ENCODE measurements at regions not wholly inside any gene's neighbourhood (a gene's known extent, or its start where the extent isn't known, plus 50 kb on each side); places are given as distances from the start of the nearest gene placed in this dataset.

GRCh38 chr13:64263285-64263684, 2847.6 kb upstream of the PCDH20 start:
- Histone ChIP-seq H3K27me3 (ENCODE audit: insufficient read depth, low read length) (no peaks in the 10 kb centered on the region), H3K27ac (ENCODE audit: low read depth, low read length) (no peak overlapping the region), H3K36me3 (ENCODE audit: insufficient read depth, low read length) (no peaks in the 10 kb centered on the region), H3K9me3 (ENCODE audit: low read depth, low read length) (no peaks in the 10 kb centered on the region), H3K4me3 (ENCODE audit: insufficient read depth, low read length) (no peak overlapping the region), H3K4me1 (ENCODE audit: insufficient read depth, low read length) (no peaks in the 10 kb centered on the region), H3K4me2 (ENCODE audit: insufficient read depth, low read length) (no peak overlapping the region), H4K20me1 (ENCODE audit: insufficient read depth, low read length) (no peaks in the 10 kb centered on the region), H3K79me2 (ENCODE audit: insufficient read depth, low read length) (no peaks in the 10 kb centered on the region), H2AFZ (ENCODE audit: low read length) (no peak overlapping the region)
- DNase-seq (ENCODE audit: insufficient read length, low spot score, missing footprints) = no peak
- no peak for TF ChIP-seq CTCF (IDR thresholded peaks at IDR 0.05; ENCODE audit: extremely low read depth, low read depth, low read length)

GRCh38 chr13:64256751-64257150, 2841.1 kb upstream of the PCDH20 start:
- no peaks in the 10 kb centered on the region for H3K9me3 ChIP-seq (ENCODE audit: low read depth, low read length)
- H3K27me3 ChIP-seq (ENCODE audit: insufficient read depth, low read length) = no peaks in the 10 kb centered on the region
- no peaks in the 10 kb centered on the region for H4K20me1 ChIP-seq (ENCODE audit: insufficient read depth, low read length)
- H3K79me2 ChIP-seq (ENCODE audit: insufficient read depth, low read length) = no peaks in the 10 kb centered on the region
- no peak overlapping the region for H3K27ac ChIP-seq (ENCODE audit: low read depth, low read length)
- H3K4me1 ChIP-seq (ENCODE audit: insufficient read depth, low read length) = no peaks in the 10 kb centered on the region
- no peak overlapping the region for H3K4me2 ChIP-seq (ENCODE audit: insufficient read depth, low read length)
- no peak for TF ChIP-seq CTCF (IDR thresholded peaks at IDR 0.05; ENCODE audit: extremely low read depth, low read depth, low read length)
- no peak for DNase-seq (ENCODE audit: insufficient read length, low spot score, missing footprints)
- H2AFZ ChIP-seq (ENCODE audit: low read length) = no peak overlapping the region
- H3K4me3 ChIP-seq (ENCODE audit: insufficient read depth, low read length) = no peak overlapping the region
- H3K36me3 ChIP-seq (ENCODE audit: insufficient read depth, low read length) = no peaks in the 10 kb centered on the region

GRCh38 chr13:64255988-64256387, 2840.3 kb upstream of the PCDH20 start:
- Histone ChIP-seq H3K79me2 (ENCODE audit: insufficient read depth, low read length) (no peaks in the 10 kb centered on the region), H2AFZ (ENCODE audit: low read length) (no peak overlapping the region), H3K36me3 (ENCODE audit: insufficient read depth, low read length) (no peaks in the 10 kb centered on the region), H4K20me1 (ENCODE audit: insufficient read depth, low read length) (no peaks in the 10 kb centered on the region), H3K27me3 (ENCODE audit: insufficient read depth, low read length) (no peaks in the 10 kb centered on the region), H3K4me3 (ENCODE audit: insufficient read depth, low read length) (no peak overlapping the region), H3K9me3 (ENCODE audit: low read depth, low read length) (no peaks in the 10 kb centered on the region), H3K4me1 (ENCODE audit: insufficient read depth, low read length) (no peaks in the 10 kb centered on the region), H3K27ac (ENCODE audit: low read depth, low read length) (no peak overlapping the region), H3K4me2 (ENCODE audit: insufficient read depth, low read length) (no peak overlapping the region)
- no peak for DNase-seq (ENCODE audit: insufficient read length, low spot score, missing footprints)
- no peak for TF ChIP-seq CTCF (IDR thresholded peaks at IDR 0.05; ENCODE audit: extremely low read depth, low read depth, low read length)

- TF ChIP-seq CTCF (IDR thresholded peaks at IDR 0.05; ENCODE audit: extremely low read depth, low read depth, low read length) = no peak
- Histone ChIP-seq H3K27ac (ENCODE audit: low read depth, low read length) (no peak overlapping the region), H3K79me2 (ENCODE audit: insufficient read depth, low read length) (no peaks in the 10 kb centered on the region), H3K4me1 (ENCODE audit: insufficient read depth, low read length) (no peaks in the 10 kb centered on the region), H2AFZ (ENCODE audit: low read length) (no peak overlapping the region), H4K20me1 (ENCODE audit: insufficient read depth, low read length) (no peaks in the 10 kb centered on the region), H3K36me3 (ENCODE audit: insufficient read depth, low read length) (no peaks in the 10 kb centered on the region), H3K27me3 (ENCODE audit: insufficient read depth, low read length) (no peaks in the 10 kb centered on the region), H3K9me3 (ENCODE audit: low read depth, low read length) (no peaks in the 10 kb centered on the region), H3K4me3 (ENCODE audit: insufficient read depth, low read length) (no peak overlapping the region), H3K4me2 (ENCODE audit: insufficient read depth, low read length) (no peak overlapping the region)
- DNase-seq (ENCODE audit: insufficient read length, low spot score, missing footprints) = no peak
Observed at GRCh38 chr13:64248371-64249065, 2832.9 kb upstream of the PCDH20 start.

Data from osteoblast (primary cell).